ENCODE measurements at regions not wholly inside any gene's neighbourhood (a gene's known extent, or its start where the extent isn't known, plus 50 kb on each side); places are given as distances from the start of the nearest gene placed in this dataset.

- H3K27ac Mint-ChIP-seq = no peak overlapping the region
- H3K27me3 Mint-ChIP-seq (ENCODE audit: low read depth) = no peaks in the 10 kb centered on the region
- ATAC-seq (replicated peaks in 1 of 2) = no peak
- no peak for DNase-seq
- no peaks in the 10 kb centered on the region for H3K4me1 Mint-ChIP-seq (ENCODE audit: low read depth)
- peaks cover 0 to 5% of the 10 kb centered on the region in 2 donors for H3K9me3 Mint-ChIP-seq
- H3K36me3 Mint-ChIP-seq (ENCODE audit: insufficient read depth in 2 of 2) = no peaks in the 10 kb centered on the region
- no peak overlapping the region for H3K4me3 Mint-ChIP-seq
These were observed 132.6 kb upstream of the CST7 start for GRCh38 chr20:24816431-24816830.

- peaks cover 0 to 5% of the 10 kb centered on the region in 2 donors for H3K9me3 Mint-ChIP-seq
- H3K4me3 Mint-ChIP-seq = no peak overlapping the region
- DNase-seq (no peak), ATAC-seq (replicated peaks in 1 of 2) (no peak)
- no peaks in the 10 kb centered on the region for H3K4me1 Mint-ChIP-seq (ENCODE audit: low read depth)
- H3K27me3 Mint-ChIP-seq (ENCODE audit: low read depth) = no peaks in the 10 kb centered on the region
- H3K36me3 Mint-ChIP-seq (ENCODE audit: insufficient read depth in 2 of 2) = no peaks in the 10 kb centered on the region
- no peak overlapping the region for H3K27ac Mint-ChIP-seq
These were observed 132.2 kb upstream of the CST7 start for GRCh38 chr20:24816907-24817306.

DNA sequence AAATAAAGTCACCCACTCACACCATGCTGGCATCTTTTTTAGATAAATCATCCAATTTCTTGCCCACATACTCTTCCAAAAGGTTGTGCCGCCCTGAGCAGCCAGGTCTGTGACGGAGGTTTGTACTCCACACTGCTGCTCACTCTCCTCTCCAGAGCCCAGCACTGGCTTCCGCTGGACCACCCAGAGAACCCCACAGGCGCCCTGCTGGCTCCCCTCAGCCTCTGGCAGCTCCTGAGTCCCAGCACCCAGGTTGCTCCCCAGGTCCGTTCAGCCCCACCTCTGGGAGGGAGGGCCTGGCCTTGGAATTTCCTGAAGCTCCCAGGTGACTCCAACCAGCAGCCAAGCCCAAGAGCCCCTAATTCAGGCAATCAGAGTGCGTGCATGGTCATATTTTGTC, 131.7 kb upstream of the CST7 start:
- ATAC-seq (replicated peaks in 1 of 2) (no peak), DNase-seq (no peak)
- Mint-ChIP-seq H3K27me3 (ENCODE audit: low read depth) (no peaks in the 10 kb centered on the region), H3K9me3 (peaks cover 0 to 5% of the 10 kb centered on the region in 2 donors), H3K27ac (no peak overlapping the region), H3K4me3 (no peak overlapping the region), H3K36me3 (ENCODE audit: insufficient read depth in 2 of 2) (no peaks in the 10 kb centered on the region), H3K4me1 (ENCODE audit: low read depth) (no peaks in the 10 kb centered on the region)

- Mint-ChIP-seq H3K27ac (no peak overlapping the region), H3K4me1 (ENCODE audit: low read depth) (no peaks in the 10 kb centered on the region), H3K36me3 (ENCODE audit: insufficient read depth in 2 of 2) (no peaks in the 10 kb centered on the region), H3K4me3 (no peak overlapping the region), H3K27me3 (ENCODE audit: low read depth) (no peaks in the 10 kb centered on the region), H3K9me3 (peaks cover 0 to 1% of the 10 kb centered on the region in 2 donors)
- ATAC-seq (replicated peaks in 1 of 2) (no peak), DNase-seq (no peak)
These were observed 131.0 kb upstream of the CST7 start for GRCh38 chr20:24818056-24818455.

GRCh38 chr20:24819331-24819965, 129.6 kb upstream of the CST7 start:
- Mint-ChIP-seq H3K27me3 (ENCODE audit: low read depth) (no peaks in the 10 kb centered on the region), H3K36me3 (ENCODE audit: insufficient read depth in 2 of 2) (no peaks in the 10 kb centered on the region), H3K4me1 (ENCODE audit: low read depth) (no peaks in the 10 kb centered on the region), H3K27ac (no peak overlapping the region), H3K9me3 (no peaks in the 10 kb centered on the region), H3K4me3 (no peak overlapping the region)
- ATAC-seq (replicated peaks in 1 of 2) (no peak), DNase-seq (no peak)

GRCh38 chr20:24820345-24820744, 128.7 kb upstream of the CST7 start:
- DNase-seq (no peak), ATAC-seq (replicated peaks in 1 of 2) (no peak)
- Mint-ChIP-seq H3K36me3 (ENCODE audit: insufficient read depth in 2 of 2) (no peaks in the 10 kb centered on the region), H3K27ac (no peak overlapping the region), H3K4me1 (ENCODE audit: low read depth) (no peaks in the 10 kb centered on the region), H3K9me3 (no peaks in the 10 kb centered on the region), H3K27me3 (ENCODE audit: low read depth) (no peaks in the 10 kb centered on the region), H3K4me3 (no peak overlapping the region)

DNA sequence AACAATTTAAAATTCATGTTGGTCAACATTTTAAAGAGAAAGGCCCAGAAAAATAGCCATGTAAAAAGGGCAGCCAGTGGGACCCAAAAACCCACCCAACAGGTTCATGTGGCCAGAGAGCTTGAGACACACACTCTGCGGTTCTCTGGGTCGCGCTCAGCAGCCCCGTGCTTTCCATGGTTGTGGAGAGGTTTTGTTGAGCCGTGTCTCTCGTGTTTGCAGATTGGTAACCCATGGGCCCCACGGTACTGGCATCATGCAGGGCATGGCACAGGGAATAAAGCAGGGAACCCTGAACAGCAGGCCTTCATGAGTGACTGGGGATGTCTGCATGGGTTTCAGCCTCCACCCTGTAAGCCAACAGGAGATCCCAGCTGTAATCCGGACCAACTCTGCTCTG, 127.7 kb upstream of the CST7 start:
- no peak for ATAC-seq (replicated peaks in 1 of 2)
- Mint-ChIP-seq H3K9me3 (no peaks in the 10 kb centered on the region), H3K4me1 (ENCODE audit: low read depth) (no peaks in the 10 kb centered on the region), H3K36me3 (ENCODE audit: insufficient read depth in 2 of 2) (no peaks in the 10 kb centered on the region), H3K4me3 (no peak overlapping the region), H3K27me3 (ENCODE audit: low read depth) (no peaks in the 10 kb centered on the region), H3K27ac (no peak overlapping the region)
- no peak for DNase-seq

DNA sequence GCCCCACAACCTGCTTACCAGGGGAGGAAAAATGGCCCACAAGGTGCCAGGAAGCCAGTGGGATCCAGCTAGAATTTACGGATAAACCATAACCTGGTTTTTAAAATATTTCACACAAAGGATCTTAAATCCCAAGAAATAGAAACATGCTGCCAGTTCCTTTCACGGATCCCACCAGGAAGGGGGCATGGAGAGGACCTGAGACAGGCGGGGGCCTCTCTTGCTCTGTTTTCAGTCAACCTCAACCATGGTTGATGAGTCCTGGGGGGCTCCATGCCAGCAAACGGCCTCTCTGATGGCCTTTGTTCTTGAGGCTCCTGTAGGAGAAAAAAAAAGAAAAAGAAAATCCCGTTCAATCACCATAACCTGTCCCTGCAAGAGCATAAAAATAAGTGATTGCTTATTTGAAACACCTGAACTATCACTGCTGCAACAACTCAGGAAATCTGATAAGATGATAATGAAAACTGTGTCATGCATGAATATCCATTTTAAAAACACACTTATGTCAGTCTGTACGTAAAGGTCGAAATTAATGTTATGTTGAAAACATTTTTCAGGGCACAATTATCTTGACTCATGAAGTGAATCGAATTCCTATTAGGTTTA, 125.8 kb upstream of the CST7 start:
- DNase-seq = no peak
- H3K4me3 Mint-ChIP-seq = no peak overlapping the region

GRCh38 chr20:24823989-24824693, 124.9 kb upstream of the CST7 start:
- H3K27me3 Mint-ChIP-seq (ENCODE audit: low read depth) = no peaks in the 10 kb centered on the region
- no peak for DNase-seq
- no peak overlapping the region for H3K27ac Mint-ChIP-seq
- no peak for ATAC-seq (replicated peaks in 1 of 2)
- no peaks in the 10 kb centered on the region for H3K9me3 Mint-ChIP-seq
- H3K4me1 Mint-ChIP-seq (ENCODE audit: low read depth) = no peaks in the 10 kb centered on the region
- no peaks in the 10 kb centered on the region for H3K36me3 Mint-ChIP-seq (ENCODE audit: insufficient read depth in 2 of 2)
- no peak overlapping the region for H3K4me3 Mint-ChIP-seq

More for the DNA sequence above, 125.8 kb upstream of the CST7 start:
- H3K27me3 Mint-ChIP-seq (ENCODE audit: low read depth) = no peaks in the 10 kb centered on the region
- ATAC-seq (replicated peaks in 1 of 2) = no peak
- H3K4me1 Mint-ChIP-seq (ENCODE audit: low read depth) = no peaks in the 10 kb centered on the region
- no peaks in the 10 kb centered on the region for H3K36me3 Mint-ChIP-seq (ENCODE audit: insufficient read depth in 2 of 2)
- H3K9me3 Mint-ChIP-seq = no peaks in the 10 kb centered on the region
- no peak overlapping the region for H3K27ac Mint-ChIP-seq

GRCh38 chr20:24825591-24825990, 123.5 kb upstream of the CST7 start:
- ATAC-seq (replicated peaks in 1 of 2) = no peak
- DNase-seq = no peak
- H3K27ac Mint-ChIP-seq = no peak overlapping the region

GRCh38 chr20:24827603-24828295, 121.3 kb upstream of the CST7 start:
- Mint-ChIP-seq H3K4me3 (no peak overlapping the region), H3K27ac (no peak overlapping the region)

More at GRCh38 chr20:24825591-24825990, 123.5 kb upstream of the CST7 start:
- H3K27me3 Mint-ChIP-seq (ENCODE audit: low read depth) = no peaks in the 10 kb centered on the region
- H3K4me3 Mint-ChIP-seq = no peak overlapping the region
- H3K4me1 Mint-ChIP-seq (ENCODE audit: low read depth) = no peaks in the 10 kb centered on the region
- no peaks in the 10 kb centered on the region for H3K36me3 Mint-ChIP-seq (ENCODE audit: insufficient read depth in 2 of 2)
- no peaks in the 10 kb centered on the region for H3K9me3 Mint-ChIP-seq

GRCh38 chr20:24828992-24829648, 119.9 kb upstream of the CST7 start:
- DNase-seq = no peak
- Mint-ChIP-seq H3K27ac (no peak overlapping the region), H3K27me3 (ENCODE audit: low read depth) (no peaks in the 10 kb centered on the region), H3K36me3 (ENCODE audit: insufficient read depth in 2 of 2) (no peaks in the 10 kb centered on the region), H3K9me3 (no peaks in the 10 kb centered on the region), H3K4me3 (no peak overlapping the region), H3K4me1 (ENCODE audit: low read depth) (no peaks in the 10 kb centered on the region)
- ATAC-seq (replicated peaks in 1 of 2) = no peak

More at GRCh38 chr20:24827603-24828295, 121.3 kb upstream of the CST7 start:
- Mint-ChIP-seq H3K4me1 (ENCODE audit: low read depth) (no peaks in the 10 kb centered on the region), H3K27me3 (ENCODE audit: low read depth) (no peaks in the 10 kb centered on the region), H3K9me3 (no peaks in the 10 kb centered on the region), H3K36me3 (ENCODE audit: insufficient read depth in 2 of 2) (no peaks in the 10 kb centered on the region)
- DNase-seq (no peak), ATAC-seq (replicated peaks in 1 of 2) (no peak)
